Lung (tissue), 11 donors: ENCODE measurements at regions not wholly inside any gene's neighbourhood (a gene's known extent, or its start where the extent isn't known, plus 50 kb on each side); places are given as distances from the start of the nearest gene placed in this dataset.

ENCODE experiments used
- ATAC-seq: fragments of 200-7000 bp; cut with Tn5 transposase; one replicate; pipeline ENCODE4 v1.9.1; 2020; ENCODE audit warnings: moderate number of reproducible peaks; ENCODE audit not compliant: insufficient read depth, low FRiP score
- DNase-seq, 3 donors: peaks; one replicate each; pipeline ENCODE4 v3.0.0-alpha.2; 2013 to 2017
- H3K27ac ChIP-seq, 2 donors: one replicate each; pipeline ENCODE4 v1.5.1; 2013; ENCODE audit warnings: mild to moderate bottlenecking in 2 of 2, moderate library complexity in 2 of 2, control low read depth in 1 of 2, inconsistent platforms in 1 of 2, low read depth in 1 of 2, low read length in 1 of 2
- H3K27me3 ChIP-seq, 3 donors: one replicate each; pipeline ENCODE4 v1.5.1; 2013; ENCODE audit warnings: low read length in 2 of 3; ENCODE audit not compliant: control insufficient read depth in 3 of 3, insufficient read depth in 3 of 3
- H3K36me3 ChIP-seq, 4 donors: one replicate each; pipeline ENCODE4 v1.5.1; 2013; ENCODE audit warnings: low read length in 4 of 4, mild to moderate bottlenecking in 1 of 4, moderate library complexity in 1 of 4; ENCODE audit not compliant: control insufficient read depth in 4 of 4, insufficient read depth in 4 of 4
- H3K4me1 ChIP-seq, 5 donors: one replicate each; pipeline ENCODE4 v1.5.1; 2013; ENCODE audit warnings: low read length in 5 of 5, mild to moderate bottlenecking in 2 of 5, moderate library complexity in 1 of 5; ENCODE audit not compliant: control insufficient read depth in 5 of 5, insufficient read depth in 5 of 5
- H3K4me3 ChIP-seq: one replicate; pipeline ENCODE4 v1.5.1; 2013; ENCODE audit warnings: mild to moderate bottlenecking, control low read depth, moderate library complexity
- H3K9ac ChIP-seq, 2 donors: one replicate each; pipeline ENCODE4 v1.5.1; 2013; ENCODE audit warnings: low read length in 2 of 2, control low read depth in 1 of 2; ENCODE audit not compliant: insufficient read depth in 1 of 2
- H3K9me3 ChIP-seq, 4 donors: one replicate each; pipeline ENCODE4 v1.5.1; 2013; ENCODE audit warnings: low read length in 3 of 4, mild to moderate bottlenecking in 1 of 4, moderate library complexity in 1 of 4; ENCODE audit not compliant: control insufficient read depth in 4 of 4, insufficient read depth in 3 of 4
- WGBS, 2 donors: extraction: QIAGEN DNeasy Blood & Tissue Kit; methylation state at CpG; one replicate each; pipeline ENCODE4 v1.1.7; 2013; 5-methylcytosine and 5-hydroxymethylcytosine counted together
- TF ChIP-seq, protein P1 (sequence below): IDR thresholded peaks from 2 replicates; pipeline ENCODE4 v1.5.1; 2012; ENCODE audit warnings: mild to moderate bottlenecking; ENCODE audit errors: control extremely low read depth, extremely low read depth
- donor health status: control.
- donor health status: control.
- donor health status: Bipolar disorder and iron deficiency.
- donor health status: healthy.
- donor health status: DM: yes; HTN: yes; CAD: no.

- H3K9me3 ChIP-seq = peaks cover 0 to 3% (median 0%) of the 10 kb centered on the region in 4 donors
- H3K4me1 ChIP-seq = peaks cover 0 to 35% (median 4%) of the 10 kb centered on the region in 5 donors
- DNase-seq (no peak), ATAC-seq (no peak)
- WGBS, 2 donors = 91 to 95% methylated on average over 9 of the region's 9 CpGs
- H3K27me3 ChIP-seq = no peaks in the 10 kb centered on the region
- no peaks in the 10 kb centered on the region for H3K36me3 ChIP-seq
- H3K9ac ChIP-seq = no peak overlapping the region
- peak overlapping the region in 1 of 2 donors; percentile 15 for H3K27ac ChIP-seq
- no peak overlapping the region for H3K4me3 ChIP-seq
- TF ChIP-seq, protein P1, sequence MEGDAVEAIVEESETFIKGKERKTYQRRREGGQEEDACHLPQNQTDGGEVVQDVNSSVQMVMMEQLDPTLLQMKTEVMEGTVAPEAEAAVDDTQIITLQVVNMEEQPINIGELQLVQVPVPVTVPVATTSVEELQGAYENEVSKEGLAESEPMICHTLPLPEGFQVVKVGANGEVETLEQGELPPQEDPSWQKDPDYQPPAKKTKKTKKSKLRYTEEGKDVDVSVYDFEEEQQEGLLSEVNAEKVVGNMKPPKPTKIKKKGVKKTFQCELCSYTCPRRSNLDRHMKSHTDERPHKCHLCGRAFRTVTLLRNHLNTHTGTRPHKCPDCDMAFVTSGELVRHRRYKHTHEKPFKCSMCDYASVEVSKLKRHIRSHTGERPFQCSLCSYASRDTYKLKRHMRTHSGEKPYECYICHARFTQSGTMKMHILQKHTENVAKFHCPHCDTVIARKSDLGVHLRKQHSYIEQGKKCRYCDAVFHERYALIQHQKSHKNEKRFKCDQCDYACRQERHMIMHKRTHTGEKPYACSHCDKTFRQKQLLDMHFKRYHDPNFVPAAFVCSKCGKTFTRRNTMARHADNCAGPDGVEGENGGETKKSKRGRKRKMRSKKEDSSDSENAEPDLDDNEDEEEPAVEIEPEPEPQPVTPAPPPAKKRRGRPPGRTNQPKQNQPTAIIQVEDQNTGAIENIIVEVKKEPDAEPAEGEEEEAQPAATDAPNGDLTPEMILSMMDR = no peak
Observed at GRCh38 chr1:109818988-109819764, 55.5 kb upstream of the EPS8L3 start.

GRCh38 chr1:109818271-109818987 is 54.7 kb upstream of the EPS8L3 start:
- no peaks in the 10 kb centered on the region for H3K36me3 ChIP-seq
- DNase-seq (peak in 1 of 3 donors; percentile 50), ATAC-seq (no peak)
- peaks cover 0 to 3% (median 0%) of the 10 kb centered on the region in 4 donors for H3K9me3 ChIP-seq
- peaks cover 0 to 27% (median 4%) of the 10 kb centered on the region in 5 donors for H3K4me1 ChIP-seq
- H3K4me3 ChIP-seq = no peak overlapping the region
- WGBS, 2 donors = 59 to 61% methylated on average over 6 of the region's 6 CpGs
- no peaks in the 10 kb centered on the region for H3K27me3 ChIP-seq
- TF ChIP-seq, protein P1 = no peak
- H3K27ac ChIP-seq = peak overlapping the region in 1 of 2 donors; percentile 15
- no peak overlapping the region for H3K9ac ChIP-seq

- 89 to 97% methylated on average over 2 of the region's 2 CpGs for WGBS, 2 donors
Observed at GRCh38 chr1:109817881-109818270, 54.2 kb upstream of the EPS8L3 start.

More at GRCh38 chr1:109817881-109818270, 54.2 kb upstream of the EPS8L3 start:
- Histone ChIP-seq H3K9ac (no peak overlapping the region), H3K4me1 (peaks cover 0 to 22% (median 4%) of the 10 kb centered on the region in 5 donors), H3K4me3 (no peak overlapping the region), H3K9me3 (peaks cover 0 to 3% (median 0%) of the 10 kb centered on the region in 4 donors), H3K27me3 (no peaks in the 10 kb centered on the region), H3K36me3 (no peaks in the 10 kb centered on the region), H3K27ac (no peak overlapping the region)
- TF ChIP-seq, protein P1 = no peak
- no peak for DNase-seq
- no peak for ATAC-seq
